Natural killer cell (primary cell): ENCODE measurements at regions not wholly inside any gene's neighbourhood (a gene's known extent, or its start where the extent isn't known, plus 50 kb on each side); places are given as distances from the start of the nearest gene placed in this dataset.

ENCODE experiments used
- ATAC-seq, 3 donors: fragments of 150-1000 bp in 2 of 3; fragments of 200-7000 bp in 1 of 3; cut with Tn5 transposase; 1 replicate in 1 of 3; 2 replicates in 2 of 3; pipeline ENCODE4 v1.10.0; 2021; ENCODE audit warnings: mild to moderate bottlenecking in 2 of 3, moderate library complexity in 2 of 3
- DNase-seq, 2 donors: peaks; one replicate each; pipeline versions ENCODE4 v3.0.0 to v3.0.0-alpha.2; 2013 to 2021; ENCODE audit warnings: mixed read lengths in 1 of 2
- H3K27ac ChIP-seq: one replicate; pipeline ENCODE4 v1.5.1; 2013; ENCODE audit warnings: mild to moderate bottlenecking, low read length
- H3K27me3 ChIP-seq: one replicate; pipeline ENCODE4 v1.6.1; 2013; ENCODE audit warnings: low read length; ENCODE audit not compliant: control insufficient read depth, insufficient read depth
- H3K36me3 ChIP-seq: one replicate; pipeline ENCODE4 v1.6.1; 2013; ENCODE audit warnings: low read length; ENCODE audit not compliant: control insufficient read depth, insufficient read depth
- H3K4me1 ChIP-seq: one replicate; pipeline ENCODE4 v1.6.1; 2013; ENCODE audit warnings: low read length; ENCODE audit not compliant: control insufficient read depth, insufficient read depth
- H3K4me3 ChIP-seq: one replicate; pipeline ENCODE4 v1.5.1; 2013; ENCODE audit warnings: low read length
- H3K9me3 ChIP-seq: one replicate; pipeline ENCODE4 v1.6.1; 2013; ENCODE audit warnings: low read length; ENCODE audit not compliant: control insufficient read depth, insufficient read depth
- H3K27ac Mint-ChIP-seq, 2 donors: one replicate each; pipeline ENCODE4 v1.8.0; 2022; ENCODE audit warnings: mild to moderate bottlenecking in 2 of 2, mixed read lengths in 2 of 2, moderate library complexity in 1 of 2
- H3K27me3 Mint-ChIP-seq, 2 donors: one replicate each; pipeline ENCODE4 v1.8.0; 2022; ENCODE audit warnings: low read depth in 2 of 2, mixed read lengths in 2 of 2
- H3K36me3 Mint-ChIP-seq: one replicate; pipeline ENCODE4 v1.8.0; 2022; ENCODE audit warnings: mixed read lengths
- H3K4me1 Mint-ChIP-seq, 2 donors: one replicate each; pipeline ENCODE4 v1.8.0; 2022; ENCODE audit warnings: mixed read lengths in 2 of 2
- H3K4me3 Mint-ChIP-seq: one replicate; pipeline ENCODE4 v1.8.0; 2022; ENCODE audit warnings: mild to moderate bottlenecking, moderate library complexity, mixed read lengths
- H3K9me3 Mint-ChIP-seq, 2 donors: one replicate each; pipeline ENCODE4 v1.8.0; 2022; ENCODE audit warnings: mixed read lengths in 2 of 2
- CTCF ChIP-seq: fragments of 200-600 bp; IDR thresholded peaks from one replicate; pipeline ENCODE4 v1.8.0; 2022; ENCODE audit warnings: antibody characterized with exemption
- WGBS: methylation state at CpG from one replicate; pipeline ENCODE4 v1.1.7; 2013; ENCODE audit warnings: missing lambda C conversion rate; ENCODE audit not compliant: insufficient coverage; 5-methylcytosine and 5-hydroxymethylcytosine counted together
- intact Hi-C: fragments of 100-400 bp; cut with micrococcal nuclease; formaldehyde crosslinking; loops from one replicate; pipeline ENCODE4 v1.14.2; 2022

GRCh38 chr10:27390681-27391080, 113.4 kb upstream of the RAB18 start:
- no peak overlapping the region for H3K27ac ChIP-seq
- no peak for DNase-seq
- no peak overlapping the region for H3K4me3 ChIP-seq
- ATAC-seq, result no peak
- H3K9me3 ChIP-seq, result no peaks in the 10 kb centered on the region
- 92% methylated on average over 1 of the region's 1 CpG for WGBS
- Mint-ChIP-seq H3K4me1 (no peaks in the 10 kb centered on the region), H3K27ac (no peak overlapping the region), H3K4me3 (no peak overlapping the region), H3K9me3 (no peaks in the 10 kb centered on the region), H3K36me3 (no peaks in the 10 kb centered on the region), H3K27me3 (peaks cover 5 to 56% of the 10 kb centered on the region in 2 donors)
- H3K27me3 ChIP-seq, result no peaks in the 10 kb centered on the region
- no peak for TF ChIP-seq CTCF
- H3K36me3 ChIP-seq, result no peaks in the 10 kb centered on the region
- intact Hi-C loops, result no loop called here
- H3K4me1 ChIP-seq, result no peaks in the 10 kb centered on the region

- no peaks in the 10 kb centered on the region for H3K4me1 Mint-ChIP-seq
- peaks cover 13 to 65% of the 10 kb centered on the region in 2 donors for H3K27me3 Mint-ChIP-seq
- H3K4me3 Mint-ChIP-seq, result no peak overlapping the region
- ATAC-seq (no peak), DNase-seq (no peak)
- intact Hi-C loops, result no loop called here
- Histone ChIP-seq H3K4me1 (no peaks in the 10 kb centered on the region), H3K27me3 (no peaks in the 10 kb centered on the region), H3K4me3 (no peak overlapping the region), H3K36me3 (no peaks in the 10 kb centered on the region), H3K9me3 (no peaks in the 10 kb centered on the region), H3K27ac (no peak overlapping the region)
- no peak for TF ChIP-seq CTCF
- no peaks in the 10 kb centered on the region for H3K36me3 Mint-ChIP-seq
- H3K9me3 Mint-ChIP-seq, result no peaks in the 10 kb centered on the region
- H3K27ac Mint-ChIP-seq, result no peak overlapping the region
- WGBS, result 77% methylated on average over 4 of the region's 4 CpGs
Observed at GRCh38 chr10:27388761-27389399, 115.2 kb upstream of the RAB18 start.

- Mint-ChIP-seq H3K36me3 (no peaks in the 10 kb centered on the region), H3K4me1 (no peaks in the 10 kb centered on the region), H3K27me3 (peaks cover 24 to 48% of the 10 kb centered on the region in 2 donors), H3K4me3 (no peak overlapping the region), H3K9me3 (peaks cover 0 to 3% of the 10 kb centered on the region in 2 donors), H3K27ac (no peak overlapping the region)
- DNase-seq (no peak), ATAC-seq (no peak)
- no peaks in the 10 kb centered on the region for H3K9me3 ChIP-seq
- H3K4me3 ChIP-seq, result no peak overlapping the region
- 77% methylated on average over 4 of the region's 5 CpGs for WGBS
- no peak overlapping the region for H3K27ac ChIP-seq
- intact Hi-C loops, result no loop called here
- no peaks in the 10 kb centered on the region for H3K36me3 ChIP-seq
- no peaks in the 10 kb centered on the region for H3K4me1 ChIP-seq
- no peak for TF ChIP-seq CTCF
- no peaks in the 10 kb centered on the region for H3K27me3 ChIP-seq
Observed at GRCh38 chr10:27383595-27384542, 120.2 kb upstream of the RAB18 start.
